HEK293T (cell line): ENCODE measurements at regions not wholly inside any gene's neighbourhood (a gene's known extent, or its start where the extent isn't known, plus 50 kb on each side); places are given as distances from the start of the nearest gene placed in this dataset.

Experiments used
- CTCF ChIA-PET: fragments of 350-600 bp; formaldehyde crosslinking; extraction: SDS; loops from one replicate; lab custom pipeline; 2021; ENCODE audit warnings: antibody characterized with exemption, inconsistent platforms; lab: Yijun Ruan, JAX
- POLR2A ChIA-PET: fragments of 350-600 bp; formaldehyde crosslinking; extraction: SDS; loops from one replicate; lab custom pipeline; 2020; ENCODE audit warnings: antibody characterized with exemption, inconsistent platforms; lab: Yijun Ruan, JAX
- DNase-seq: peaks from one replicate; pipeline ENCODE4 v3.0.0; 2012; ENCODE audit warnings: mixed read lengths; ENCODE audit errors: extremely low spot score
- ARNT ChIP-seq: fragments of 450-650 bp; IDR thresholded peaks from 2 replicates; pipeline ENCODE4 v1.6.1; 2017; ENCODE audit warnings: mild to moderate bottlenecking
- BHLHE40 ChIP-seq: fragments of 450-650 bp; IDR thresholded peaks from 2 replicates; pipeline ENCODE4 v1.6.1; 2016; ENCODE audit warnings: mild to moderate bottlenecking, moderate library complexity, borderline replicate concordance
- CTBP1 ChIP-seq: fragments of 450-650 bp; IDR thresholded peaks from 2 replicates; pipeline ENCODE4 v1.6.1; 2016; ENCODE audit warnings: borderline replicate concordance
- ELF4 ChIP-seq: fragments of 450-650 bp; IDR thresholded peaks from 2 replicates; pipeline ENCODE4 v1.6.1; 2017; ENCODE audit warnings: antibody characterized with exemption
- FOXA1 ChIP-seq: fragments of 450-650 bp; IDR thresholded peaks from 2 replicates; pipeline ENCODE4 v1.6.1; 2016; ENCODE audit warnings: mild to moderate bottlenecking
- FOXK2 ChIP-seq: fragments of 450-650 bp; IDR thresholded peaks from 2 replicates; pipeline ENCODE4 v1.6.1; 2016; ENCODE audit warnings: mild to moderate bottlenecking
- FOXM1 ChIP-seq: fragments of 450-650 bp; IDR thresholded peaks from 2 replicates; pipeline ENCODE4 v1.6.1; 2017; ENCODE audit warnings: mild to moderate bottlenecking, borderline replicate concordance
- HDGF ChIP-seq: fragments of 450-650 bp; IDR thresholded peaks from 2 replicates; pipeline ENCODE4 v1.6.1; 2017; ENCODE audit warnings: antibody characterized with exemption, borderline replicate concordance
- L3MBTL2 ChIP-seq: fragments of 450-650 bp; conservative IDR thresholded peaks from 2 replicates; pipeline ENCODE4 v1.6.1; 2016; ENCODE audit warnings: mild to moderate bottlenecking
- LEF1 ChIP-seq: fragments of 450-650 bp; IDR thresholded peaks from 2 replicates; pipeline ENCODE4 v1.6.1; 2017; ENCODE audit warnings: mild to moderate bottlenecking, borderline replicate concordance
- NFRKB ChIP-seq: fragments of 450-650 bp; IDR thresholded peaks from 2 replicates; pipeline ENCODE4 v1.6.1; 2016; ENCODE audit warnings: mild to moderate bottlenecking, moderate library complexity
- SP1 ChIP-seq: fragments of 450-650 bp; IDR thresholded peaks from 2 replicates; pipeline ENCODE4 v1.6.1; 2017
- SUZ12 ChIP-seq: fragments of 450-650 bp; IDR thresholded peaks from 2 replicates; pipeline ENCODE4 v1.6.1; 2016; ENCODE audit warnings: mild to moderate bottlenecking
- TARDBP ChIP-seq: fragments of 450-650 bp; IDR thresholded peaks from 2 replicates; pipeline ENCODE4 v1.6.1; 2016
- ZNF384 ChIP-seq: fragments of 450-650 bp; IDR thresholded peaks from 2 replicates; pipeline ENCODE4 v1.6.1; 2016
- TF ChIP-seq, protein P1 (sequence below): fragments of 450-650 bp; IDR thresholded peaks from 2 replicates; pipeline ENCODE4 v1.6.1; 2016

DNA sequence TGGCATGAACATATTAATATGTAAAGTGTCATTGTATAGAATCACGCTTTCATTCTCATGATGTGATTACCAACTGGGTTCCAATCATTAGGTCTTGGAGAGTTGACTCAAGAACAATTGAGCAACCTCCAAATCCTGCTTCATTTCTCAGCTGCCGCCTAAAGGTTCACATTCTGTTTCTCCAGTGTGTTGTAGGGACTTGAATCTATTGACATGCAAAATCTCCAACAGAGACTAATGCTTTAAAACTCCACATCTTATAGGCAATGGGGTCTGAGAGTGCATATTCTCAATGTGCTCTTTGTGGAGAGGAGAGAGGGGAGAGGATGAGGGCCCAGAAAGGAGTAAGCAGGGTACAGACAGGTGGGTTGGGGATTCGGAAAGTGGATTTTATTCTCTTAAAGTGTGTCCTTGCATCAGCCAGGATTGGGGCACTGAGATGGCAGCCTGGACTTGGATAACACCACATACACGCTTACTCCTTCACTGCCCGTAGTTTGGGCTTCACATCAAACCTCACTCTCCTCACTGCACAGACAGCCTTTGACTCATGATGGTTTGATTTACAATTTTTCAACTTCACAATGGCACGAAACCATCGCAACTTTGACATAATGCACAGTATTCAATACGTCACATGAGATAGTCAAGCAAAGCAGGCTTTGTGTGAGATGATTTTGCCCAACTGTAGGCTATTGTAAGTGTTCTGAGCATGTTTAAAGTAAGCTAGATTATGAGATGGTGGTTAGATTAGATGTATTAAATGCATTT is 241.3 kb upstream of the IRS2 start:
- TF ChIP-seq SP1 (no peak), BHLHE40 (no peak), TARDBP (no peak), LEF1 (no peak), FOXM1 (no peak), ZNF384 (no peak), HDGF (no peak), FOXK2 (no peak), FOXA1 (no peak), SUZ12 (no peak), ARNT (no peak), NFRKB (no peak), CTBP1 (no peak)
- TF ChIP-seq, protein P1, sequence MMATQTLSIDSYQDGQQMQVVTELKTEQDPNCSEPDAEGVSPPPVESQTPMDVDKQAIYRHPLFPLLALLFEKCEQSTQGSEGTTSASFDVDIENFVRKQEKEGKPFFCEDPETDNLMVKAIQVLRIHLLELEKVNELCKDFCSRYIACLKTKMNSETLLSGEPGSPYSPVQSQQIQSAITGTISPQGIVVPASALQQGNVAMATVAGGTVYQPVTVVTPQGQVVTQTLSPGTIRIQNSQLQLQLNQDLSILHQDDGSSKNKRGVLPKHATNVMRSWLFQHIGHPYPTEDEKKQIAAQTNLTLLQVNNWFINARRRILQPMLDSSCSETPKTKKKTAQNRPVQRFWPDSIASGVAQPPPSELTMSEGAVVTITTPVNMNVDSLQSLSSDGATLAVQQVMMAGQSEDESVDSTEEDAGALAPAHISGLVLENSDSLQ = no peak
- DNase-seq = no peak
- CTCF ChIA-PET = no interaction called here

GRCh38 chr13:110024645-110024980 is 238.2 kb upstream of the IRS2 start:
- no peak for TF ChIP-seq SP1
- TF ChIP-seq CTBP1 = no peak
- no peak for TF ChIP-seq ARNT
- no peak for TF ChIP-seq BHLHE40
- TF ChIP-seq ZNF384 = no peak
- TF ChIP-seq TARDBP = no peak
- TF ChIP-seq FOXM1 = no peak
- TF ChIP-seq HDGF = no peak
- TF ChIP-seq, protein P1 = no peak
- TF ChIP-seq L3MBTL2 = no peak
- no peak for TF ChIP-seq NFRKB
- TF ChIP-seq LEF1 = no peak
- no peak for DNase-seq
- CTCF ChIA-PET = interaction anchor here (0.6 kb wide), 1 partner anchor 173 kb away, joined by 4 read pairs; no protein-coding TSS in a partner anchor
- POLR2A ChIA-PET = no interaction called here

More for the DNA sequence above, 241.3 kb upstream of the IRS2 start:
- POLR2A ChIA-PET = no interaction called here

DNA sequence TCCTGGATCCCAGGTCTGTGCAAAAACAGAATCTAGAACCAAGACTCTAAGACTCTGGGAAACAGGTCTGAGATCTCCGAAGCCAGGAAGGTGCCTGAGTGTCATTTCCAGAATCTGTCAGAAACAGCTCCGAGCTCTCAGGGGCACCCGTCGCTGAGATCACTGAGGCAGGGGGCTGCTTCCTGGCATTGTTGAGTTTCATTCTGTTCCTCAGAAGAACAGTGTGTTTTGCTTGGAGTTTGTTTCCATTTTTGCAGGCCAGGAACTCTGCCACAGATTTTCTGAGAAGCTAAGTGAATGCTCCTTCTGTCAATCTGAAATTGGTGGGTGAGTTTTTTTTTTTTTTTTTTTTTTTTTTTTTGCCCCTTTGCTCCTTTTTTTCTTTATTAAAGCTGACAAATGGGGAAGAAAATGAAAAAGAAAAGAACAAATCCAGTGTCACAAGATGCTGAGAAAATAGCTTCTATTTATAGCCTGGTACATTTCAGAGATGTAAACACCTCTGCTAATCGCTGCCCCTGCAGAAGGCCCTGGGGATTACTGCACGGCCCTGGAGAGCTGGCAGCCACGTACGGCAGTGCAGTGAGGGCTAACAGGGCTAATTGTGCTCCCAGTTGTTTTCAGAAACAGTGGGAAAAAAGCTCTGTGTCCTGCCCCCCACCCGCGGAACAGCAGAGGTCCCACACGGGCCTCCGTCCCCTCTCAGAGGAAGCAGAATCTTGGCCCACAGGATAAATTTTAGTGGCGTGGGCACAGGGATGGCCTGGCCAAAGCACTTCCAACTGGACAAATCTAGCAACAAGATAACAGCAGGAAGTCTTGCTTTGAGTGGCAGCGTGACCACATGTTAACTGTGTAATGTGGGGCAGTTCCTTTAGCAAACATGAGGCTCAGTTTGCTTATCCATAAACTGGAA is 237.6 kb upstream of the IRS2 start:
- DNase-seq = no peak
- ChIA-PET CTCF (interaction anchor here (0.6 kb wide), 1 partner anchor 174 kb away, joined by 4 read pairs; no protein-coding TSS in a partner anchor), POLR2A (no interaction called here)
- TF ChIP-seq, protein P1 = no peak
- no peak for TF ChIP-seq TARDBP
- no peak for TF ChIP-seq ELF4
- TF ChIP-seq ZNF384 = no peak
- TF ChIP-seq FOXK2 = no peak
- TF ChIP-seq NFRKB = no peak
- TF ChIP-seq LEF1 = no peak

DNA sequence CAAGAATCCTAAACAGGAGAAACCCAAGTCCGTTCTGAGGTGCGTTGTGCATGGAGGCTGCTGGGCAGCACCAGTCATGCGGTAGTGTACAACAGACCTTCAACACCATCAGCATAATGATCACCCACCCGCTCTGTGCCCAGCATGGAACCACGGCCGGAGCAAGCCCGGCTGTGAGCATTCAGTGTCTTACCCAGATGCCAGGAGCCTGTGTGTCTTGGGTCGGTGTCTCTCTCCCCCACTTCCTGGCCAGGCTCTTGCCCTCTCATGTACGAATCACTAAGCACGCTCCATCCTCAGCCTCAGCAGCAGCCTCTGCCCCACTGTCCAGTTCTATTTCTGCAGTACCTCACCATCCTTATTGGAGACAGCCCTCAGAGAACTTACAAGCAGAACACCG is 231.6 kb upstream of the IRS2 start:
- TF ChIP-seq BHLHE40 (no peak), HDGF (no peak), FOXK2 (no peak), LEF1 (no peak), ARNT (no peak), FOXA1 (no peak), TARDBP (no peak), SP1 (no peak), ZNF384 (no peak), L3MBTL2 (no peak)
- no peak for DNase-seq
- ChIA-PET CTCF (no interaction called here), POLR2A (no interaction called here)

DNA sequence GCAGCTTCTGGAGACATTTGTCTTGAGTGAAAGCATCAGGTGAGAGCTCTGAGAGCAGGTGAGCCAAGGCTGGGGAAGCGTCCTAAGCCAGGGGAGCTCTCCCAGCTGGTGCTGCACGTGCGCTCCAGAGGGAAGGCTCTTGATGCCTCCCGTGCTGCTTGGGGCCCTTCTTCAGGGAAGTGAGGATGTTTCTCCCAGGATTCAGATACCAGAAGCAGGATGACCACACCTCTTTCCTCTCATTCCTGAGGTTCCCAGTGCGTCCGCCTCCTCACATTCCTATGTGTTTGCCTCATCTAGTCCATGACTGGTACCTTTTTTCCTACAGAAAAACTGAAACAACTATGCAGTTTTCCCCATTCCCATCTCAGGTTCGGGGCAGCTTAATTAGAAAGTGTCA is 231.0 kb upstream of the IRS2 start:
- POLR2A ChIA-PET = no interaction called here
- CTCF ChIA-PET = no interaction called here
- TF ChIP-seq SUZ12 = no peak
- TF ChIP-seq, protein P1 = no peak
- no peak for TF ChIP-seq LEF1
- TF ChIP-seq NFRKB = no peak
- no peak for TF ChIP-seq CTBP1
- TF ChIP-seq HDGF = no peak
- TF ChIP-seq ELF4 = no peak
- no peak for TF ChIP-seq FOXK2
- no peak for TF ChIP-seq ZNF384
- TF ChIP-seq FOXM1 = no peak
- TF ChIP-seq BHLHE40 = no peak
- DNase-seq = no peak
